ENCODE measurements at regions not wholly inside any gene's neighbourhood (a gene's known extent, or its start where the extent isn't known, plus 50 kb on each side); places are given as distances from the start of the nearest gene placed in this dataset.

GRCh38 chr1:206420471-206420870 lies 49.8 kb upstream of the IKBKE start:
- Histone ChIP-seq H3K36me3 (peaks cover 92% of the 10 kb centered on the region), H3K9me3 (no peaks in the 10 kb centered on the region)

More at GRCh38 chr1:206420471-206420870, 49.8 kb upstream of the IKBKE start:
- Histone ChIP-seq H3K27ac (no peak overlapping the region), H3K27me3 (no peaks in the 10 kb centered on the region), H3K4me3 (ENCODE audit: low read depth in 1 of 2, low read length in 1 of 2) (no peak overlapping the region), H3K4me1 (ENCODE audit: control insufficient read depth in 1 of 2, insufficient read depth in 1 of 2, low read depth in 1 of 2, low read length in 1 of 2) (no peaks in the 10 kb centered on the region)
- TF ChIP-seq, protein P1, sequence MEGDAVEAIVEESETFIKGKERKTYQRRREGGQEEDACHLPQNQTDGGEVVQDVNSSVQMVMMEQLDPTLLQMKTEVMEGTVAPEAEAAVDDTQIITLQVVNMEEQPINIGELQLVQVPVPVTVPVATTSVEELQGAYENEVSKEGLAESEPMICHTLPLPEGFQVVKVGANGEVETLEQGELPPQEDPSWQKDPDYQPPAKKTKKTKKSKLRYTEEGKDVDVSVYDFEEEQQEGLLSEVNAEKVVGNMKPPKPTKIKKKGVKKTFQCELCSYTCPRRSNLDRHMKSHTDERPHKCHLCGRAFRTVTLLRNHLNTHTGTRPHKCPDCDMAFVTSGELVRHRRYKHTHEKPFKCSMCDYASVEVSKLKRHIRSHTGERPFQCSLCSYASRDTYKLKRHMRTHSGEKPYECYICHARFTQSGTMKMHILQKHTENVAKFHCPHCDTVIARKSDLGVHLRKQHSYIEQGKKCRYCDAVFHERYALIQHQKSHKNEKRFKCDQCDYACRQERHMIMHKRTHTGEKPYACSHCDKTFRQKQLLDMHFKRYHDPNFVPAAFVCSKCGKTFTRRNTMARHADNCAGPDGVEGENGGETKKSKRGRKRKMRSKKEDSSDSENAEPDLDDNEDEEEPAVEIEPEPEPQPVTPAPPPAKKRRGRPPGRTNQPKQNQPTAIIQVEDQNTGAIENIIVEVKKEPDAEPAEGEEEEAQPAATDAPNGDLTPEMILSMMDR (IDR thresholded peaks at IDR 0.05), result no peak
